CD14-positive monocyte (primary cell): ENCODE measurements at regions not wholly inside any gene's neighbourhood (a gene's known extent, or its start where the extent isn't known, plus 50 kb on each side); places are given as distances from the start of the nearest gene placed in this dataset.
"Not testable (repeated sequence)": the region's sequence is repeated elsewhere in the genome, so short reads cannot be mapped to it uniquely, and the experiment has no call there.

Experiments used
- DNase-seq, 3 donors: peaks; one replicate each; pipeline ENCODE4 v3.0.0-alpha.2; 2011 to 2022
- H2AFZ ChIP-seq: 2 replicates; pipeline ENCODE4 v1.6.0; 2012; ENCODE audit warnings: mild to moderate bottlenecking, low read depth, low read length, inconsistent platforms; ENCODE audit not compliant: insufficient read depth, poor library complexity, severe bottlenecking
- H3K27ac ChIP-seq, 2 donors: 1 replicate in 1 of 2; 2 replicates in 1 of 2; pipeline ENCODE4 v1.5.1; 2012 to 2013; ENCODE audit warnings: low read length in 2 of 2, control low read depth in 1 of 2, inconsistent platforms in 1 of 2, low read depth in 1 of 2, mild to moderate bottlenecking in 1 of 2
- H3K27me3 ChIP-seq, 2 donors: one replicate each; pipeline versions ENCODE4 v1.6.0 to v1.6.1; 2011 to 2013; ENCODE audit warnings: low read length in 2 of 2; ENCODE audit not compliant: control insufficient read depth in 2 of 2, insufficient read depth in 2 of 2
- H3K36me3 ChIP-seq, 2 donors: replicated peaks in 1 of 2; 1 replicate in 1 of 2; 2 replicates in 1 of 2; pipeline versions ENCODE4 v1.5.1 to v1.6.1; 2012 to 2013; ENCODE audit warnings: low read length in 2 of 2, control low read depth in 1 of 2, inconsistent platforms in 1 of 2, mild to moderate bottlenecking in 1 of 2; ENCODE audit not compliant: insufficient read depth in 2 of 2, control insufficient read depth in 1 of 2
- H3K4me1 ChIP-seq, 2 donors: 1 replicate in 1 of 2; 2 replicates in 1 of 2; pipeline versions ENCODE4 v1.5.1 to v1.6.1; 2012 to 2013; ENCODE audit warnings: low read length in 2 of 2, control low read depth in 1 of 2, inconsistent platforms in 1 of 2, mild to moderate bottlenecking in 1 of 2, moderate library complexity in 1 of 2; ENCODE audit not compliant: insufficient read depth in 2 of 2, control insufficient read depth in 1 of 2
- H3K4me2 ChIP-seq: replicated peaks from 2 replicates; pipeline ENCODE3; 2012; ENCODE audit warnings: low read length, moderate library complexity, mild to moderate bottlenecking; ENCODE audit not compliant: poor library complexity, severe bottlenecking; ENCODE audit errors: extremely low read depth
- H3K4me3 ChIP-seq, 3 experiments: fragments of 200-600 bp in 1 of 3; sonication (generic) in 1 of 3; replicated peaks in 1 of 3; 1 replicate in 2 of 3; 2 replicates in 1 of 3; pipeline ENCODE4 v1.5.1; 2011 to 2013; ENCODE audit warnings: low read length in 3 of 3, mild to moderate bottlenecking in 3 of 3, control low read depth in 2 of 3, low read depth in 2 of 3, inconsistent platforms in 1 of 3, moderate library complexity in 1 of 3
- H3K79me2 ChIP-seq: 2 replicates; pipeline ENCODE4 v1.6.0; 2012; ENCODE audit warnings: mild to moderate bottlenecking, control low read depth, inconsistent platforms, low read length, moderate library complexity; ENCODE audit not compliant: insufficient read depth
- H3K9ac ChIP-seq: 2 replicates; pipeline ENCODE4 v1.6.0; 2017; ENCODE audit warnings: low read length, mild to moderate bottlenecking; ENCODE audit not compliant: insufficient read depth, poor library complexity, severe bottlenecking
- H3K9me3 ChIP-seq, 2 donors: replicated peaks in 1 of 2; 1 replicate in 1 of 2; 2 replicates in 1 of 2; pipeline versions ENCODE4 v1.5.1 to v1.6.1; 2012 to 2013; ENCODE audit warnings: low read length in 2 of 2, control low read depth in 1 of 2; ENCODE audit not compliant: control insufficient read depth in 1 of 2, insufficient read depth in 1 of 2
- H4K20me1 ChIP-seq: 2 replicates; pipeline ENCODE4 v1.6.0; 2012; ENCODE audit warnings: mild to moderate bottlenecking, low read length, control low read depth, moderate library complexity; ENCODE audit not compliant: insufficient read depth
- H3K27ac Mint-ChIP-seq, 7 donors: one replicate each; pipeline ENCODE4 v1.8.0; 2020; ENCODE audit warnings: mild to moderate bottlenecking in 7 of 7, mixed read lengths in 7 of 7, moderate library complexity in 6 of 7, inconsistent platforms in 2 of 7
- H3K27me3 Mint-ChIP-seq, 3 donors: one replicate each; pipeline ENCODE4 v1.8.0; 2021 to 2022; ENCODE audit warnings: low read depth in 3 of 3, mild to moderate bottlenecking in 3 of 3, mixed read lengths in 3 of 3, moderate library complexity in 3 of 3, inconsistent platforms in 1 of 3
- H3K36me3 Mint-ChIP-seq, 2 donors: one replicate each; pipeline ENCODE4 v1.8.0; 2020; ENCODE audit warnings: mixed read lengths in 2 of 2, inconsistent platforms in 1 of 2, mild to moderate bottlenecking in 1 of 2
- H3K4me1 Mint-ChIP-seq: one replicate; pipeline ENCODE4 v1.8.0; 2020; ENCODE audit warnings: mild to moderate bottlenecking, mixed read lengths
- H3K4me3 Mint-ChIP-seq, 2 donors: one replicate each; pipeline ENCODE4 v1.8.0; 2020; ENCODE audit warnings: mild to moderate bottlenecking in 2 of 2, mixed read lengths in 2 of 2, moderate library complexity in 1 of 2
- H3K9me3 Mint-ChIP-seq, 7 donors: one replicate each; pipeline ENCODE4 v1.8.0; 2020 to 2022; ENCODE audit warnings: mixed read lengths in 7 of 7, mild to moderate bottlenecking in 6 of 7, moderate library complexity in 6 of 7, inconsistent platforms in 2 of 7
- whole genome bisulfite sequencing: methylation state at CpG from one replicate; pipeline ENCODE4 v1.1.5; 2013; ENCODE audit warnings: missing lambda C conversion rate; ENCODE audit not compliant: insufficient coverage; 5-methylcytosine and 5-hydroxymethylcytosine counted together
- intact Hi-C, 2 donors: fragments of 100-400 bp; cut with micrococcal nuclease; formaldehyde crosslinking; loops; one replicate each; pipeline versions ENCODE4 v1.15.0 to v1.15.1; 2023
- TF ChIP-seq, protein P1 (sequence below): fragments of 200-600 bp; IDR thresholded peaks from one replicate; pipeline ENCODE4 v1.8.0; 2022; ENCODE audit warnings: antibody characterized with exemption, mild to moderate bottlenecking

DNA sequence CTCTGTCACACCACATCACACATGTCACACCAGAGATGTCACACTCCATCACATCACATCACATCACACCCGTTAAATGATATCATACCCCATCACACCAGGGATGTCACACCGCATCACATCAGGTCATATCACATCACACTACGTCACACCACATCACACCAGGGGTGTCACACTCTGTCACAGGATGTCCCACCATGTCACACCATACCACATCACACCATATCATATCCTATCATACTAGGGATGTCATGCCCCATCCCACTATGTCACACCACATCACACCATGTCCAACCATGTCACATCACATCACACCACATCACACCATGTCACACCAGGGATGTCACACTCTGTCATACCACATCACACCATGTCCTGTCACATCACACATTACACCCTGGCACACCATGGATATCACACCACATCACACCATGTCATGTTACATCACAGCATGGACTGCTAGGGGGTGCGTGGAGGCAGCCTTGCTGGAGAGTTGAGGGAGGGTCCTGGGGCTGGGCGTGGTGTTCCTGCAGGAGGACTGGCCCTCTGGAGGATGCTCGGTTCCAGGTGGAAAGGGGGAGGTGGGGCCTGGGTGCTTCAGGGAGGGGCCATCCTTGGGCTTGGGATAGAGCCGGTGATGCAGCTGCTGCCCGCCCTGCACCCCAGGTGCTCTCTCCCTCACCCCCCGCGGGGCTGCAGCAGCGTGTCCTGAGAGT is 134.6 kb downstream of the TMEM121 start:
- no peak overlapping the region for H3K27ac Mint-ChIP-seq
- H3K79me2 ChIP-seq = no peaks in the 10 kb centered on the region
- H3K4me3 ChIP-seq = no peak overlapping the region
- no peak overlapping the region for H3K4me3 Mint-ChIP-seq
- no peaks in the 10 kb centered on the region for H3K36me3 ChIP-seq
- no peak overlapping the region for H3K9ac ChIP-seq
- no peak overlapping the region for H3K4me2 ChIP-seq
- peaks cover 0 to 6% of the 10 kb centered on the region in 2 donors for H3K27me3 ChIP-seq
- no peaks in the 10 kb centered on the region for H3K4me1 ChIP-seq
- H2AFZ ChIP-seq = no peak overlapping the region
- peaks cover 0 to 28% of the 10 kb centered on the region in 2 donors for H3K9me3 ChIP-seq
- no peak overlapping the region for H3K27ac ChIP-seq
- no peaks in the 10 kb centered on the region for H3K4me1 Mint-ChIP-seq
- H3K9me3 Mint-ChIP-seq = peaks cover 2 to 18% (median 10%) of the 10 kb centered on the region in 7 donors
- H3K36me3 Mint-ChIP-seq = no peaks in the 10 kb centered on the region
- H3K27me3 Mint-ChIP-seq = peaks cover 0 to 3% (median 0%) of the 10 kb centered on the region in 3 donors
- TF ChIP-seq, protein P1, sequence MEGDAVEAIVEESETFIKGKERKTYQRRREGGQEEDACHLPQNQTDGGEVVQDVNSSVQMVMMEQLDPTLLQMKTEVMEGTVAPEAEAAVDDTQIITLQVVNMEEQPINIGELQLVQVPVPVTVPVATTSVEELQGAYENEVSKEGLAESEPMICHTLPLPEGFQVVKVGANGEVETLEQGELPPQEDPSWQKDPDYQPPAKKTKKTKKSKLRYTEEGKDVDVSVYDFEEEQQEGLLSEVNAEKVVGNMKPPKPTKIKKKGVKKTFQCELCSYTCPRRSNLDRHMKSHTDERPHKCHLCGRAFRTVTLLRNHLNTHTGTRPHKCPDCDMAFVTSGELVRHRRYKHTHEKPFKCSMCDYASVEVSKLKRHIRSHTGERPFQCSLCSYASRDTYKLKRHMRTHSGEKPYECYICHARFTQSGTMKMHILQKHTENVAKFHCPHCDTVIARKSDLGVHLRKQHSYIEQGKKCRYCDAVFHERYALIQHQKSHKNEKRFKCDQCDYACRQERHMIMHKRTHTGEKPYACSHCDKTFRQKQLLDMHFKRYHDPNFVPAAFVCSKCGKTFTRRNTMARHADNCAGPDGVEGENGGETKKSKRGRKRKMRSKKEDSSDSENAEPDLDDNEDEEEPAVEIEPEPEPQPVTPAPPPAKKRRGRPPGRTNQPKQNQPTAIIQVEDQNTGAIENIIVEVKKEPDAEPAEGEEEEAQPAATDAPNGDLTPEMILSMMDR = no peak
- 83% methylated on average over 5 of the region's 11 CpGs for WGBS
- no peaks in the 10 kb centered on the region for H4K20me1 ChIP-seq
- intact Hi-C loops = no loop called here
- no peak for DNase-seq

DNA sequence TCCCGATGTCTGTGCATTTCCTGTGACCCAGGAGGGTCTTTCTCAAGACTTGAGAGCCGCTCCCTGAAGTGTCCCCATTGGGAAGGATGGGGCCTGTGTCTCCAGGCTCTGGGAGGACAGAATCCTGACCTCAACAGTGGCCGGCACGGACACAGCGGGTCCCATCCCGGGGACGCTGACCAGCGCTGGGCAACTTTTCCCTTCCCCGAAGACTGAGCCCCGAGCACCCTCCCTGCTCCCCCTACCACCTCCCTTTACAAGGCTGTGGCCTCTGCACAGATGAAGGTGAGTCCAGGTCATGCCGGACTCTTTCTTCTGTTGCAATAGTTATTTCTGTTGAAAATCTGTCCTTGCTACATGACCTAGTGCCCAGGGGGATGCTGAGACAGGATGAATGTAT is 135.7 kb downstream of the TMEM121 start:
- H4K20me1 ChIP-seq, H2AFZ ChIP-seq, intact Hi-C loops, H3K9ac ChIP-seq, H3K36me3 Mint-ChIP-seq, H3K27me3 Mint-ChIP-seq, H3K27ac ChIP-seq, H3K4me3 Mint-ChIP-seq, H3K36me3 ChIP-seq, H3K4me1 ChIP-seq, DNase-seq, H3K4me1 Mint-ChIP-seq, H3K4me2 ChIP-seq, H3K27ac Mint-ChIP-seq, H3K27me3 ChIP-seq, H3K79me2 ChIP-seq, H3K4me3 ChIP-seq: not testable (repeated sequence)
- peaks cover 2 to 18% (median 10%) of the 10 kb centered on the region in 7 donors for H3K9me3 Mint-ChIP-seq
- WGBS = 79% methylated on average over 2 of the region's 11 CpGs
- H3K9me3 ChIP-seq = peaks cover 0 to 23% of the 10 kb centered on the region in 2 donors

GRCh38 chr14:105662592-105662991 is 136.2 kb downstream of the TMEM121 start:
- H3K27ac ChIP-seq, H2AFZ ChIP-seq, H3K9ac ChIP-seq, H4K20me1 ChIP-seq, H3K36me3 ChIP-seq, H3K4me2 ChIP-seq, intact Hi-C loops, H3K79me2 ChIP-seq, H3K27ac Mint-ChIP-seq, H3K4me3 ChIP-seq, DNase-seq, H3K4me1 ChIP-seq, H3K27me3 Mint-ChIP-seq, H3K36me3 Mint-ChIP-seq, H3K4me1 Mint-ChIP-seq, H3K4me3 Mint-ChIP-seq, H3K27me3 ChIP-seq: not testable (repeated sequence)
- peaks cover 2 to 15% (median 10%) of the 10 kb centered on the region in 7 donors for H3K9me3 Mint-ChIP-seq
- WGBS = 100% methylated on average over 3 of the region's 12 CpGs
- H3K9me3 ChIP-seq = peaks cover 0 to 22% of the 10 kb centered on the region in 2 donors

GRCh38 chr14:105663323-105663722 is 136.9 kb downstream of the TMEM121 start:
- H3K27me3 Mint-ChIP-seq, H3K4me3 Mint-ChIP-seq, H3K9ac ChIP-seq, H4K20me1 ChIP-seq, H2AFZ ChIP-seq, H3K27ac ChIP-seq, H3K4me2 ChIP-seq, H3K27me3 ChIP-seq, H3K36me3 Mint-ChIP-seq, H3K4me3 ChIP-seq, H3K4me1 Mint-ChIP-seq, DNase-seq, H3K27ac Mint-ChIP-seq, H3K79me2 ChIP-seq, H3K4me1 ChIP-seq, H3K36me3 ChIP-seq, intact Hi-C loops: not testable (repeated sequence)
- WGBS = no CpG with 5 or more reads among the region's 23 CpGs
- peaks cover 0 to 15% of the 10 kb centered on the region in 2 donors for H3K9me3 ChIP-seq
- H3K9me3 Mint-ChIP-seq = peaks cover 2 to 12% (median 9%) of the 10 kb centered on the region in 7 donors
